ENCODE measurements at regions not wholly inside any gene's neighbourhood (a gene's known extent, or its start where the extent isn't known, plus 50 kb on each side); places are given as distances from the start of the nearest gene placed in this dataset.

DNA sequence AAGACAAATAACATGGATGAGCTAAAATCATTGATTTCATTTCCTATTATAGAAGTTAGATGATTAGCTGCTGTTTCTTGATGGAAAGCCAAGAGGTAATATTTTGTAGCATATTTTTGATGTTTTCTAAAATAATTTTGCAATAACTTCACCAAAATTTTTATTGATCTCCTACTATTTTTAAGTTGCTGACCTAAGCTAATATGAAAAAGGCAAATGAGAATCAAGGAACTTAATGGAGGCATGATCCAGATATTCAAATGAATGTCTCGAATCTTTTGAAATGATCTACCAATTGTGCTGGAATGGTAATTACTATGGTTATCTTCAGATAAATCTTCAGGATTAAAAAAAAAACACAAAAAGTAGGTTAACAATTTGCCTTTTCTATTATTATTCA is 1591.4 kb upstream of the PCDH7 start:
- TF ChIP-seq, protein P1, sequence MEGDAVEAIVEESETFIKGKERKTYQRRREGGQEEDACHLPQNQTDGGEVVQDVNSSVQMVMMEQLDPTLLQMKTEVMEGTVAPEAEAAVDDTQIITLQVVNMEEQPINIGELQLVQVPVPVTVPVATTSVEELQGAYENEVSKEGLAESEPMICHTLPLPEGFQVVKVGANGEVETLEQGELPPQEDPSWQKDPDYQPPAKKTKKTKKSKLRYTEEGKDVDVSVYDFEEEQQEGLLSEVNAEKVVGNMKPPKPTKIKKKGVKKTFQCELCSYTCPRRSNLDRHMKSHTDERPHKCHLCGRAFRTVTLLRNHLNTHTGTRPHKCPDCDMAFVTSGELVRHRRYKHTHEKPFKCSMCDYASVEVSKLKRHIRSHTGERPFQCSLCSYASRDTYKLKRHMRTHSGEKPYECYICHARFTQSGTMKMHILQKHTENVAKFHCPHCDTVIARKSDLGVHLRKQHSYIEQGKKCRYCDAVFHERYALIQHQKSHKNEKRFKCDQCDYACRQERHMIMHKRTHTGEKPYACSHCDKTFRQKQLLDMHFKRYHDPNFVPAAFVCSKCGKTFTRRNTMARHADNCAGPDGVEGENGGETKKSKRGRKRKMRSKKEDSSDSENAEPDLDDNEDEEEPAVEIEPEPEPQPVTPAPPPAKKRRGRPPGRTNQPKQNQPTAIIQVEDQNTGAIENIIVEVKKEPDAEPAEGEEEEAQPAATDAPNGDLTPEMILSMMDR (IDR thresholded peaks at IDR 0.05; ENCODE audit: extremely low read depth, low read depth, low read length) = no peak

DNA sequence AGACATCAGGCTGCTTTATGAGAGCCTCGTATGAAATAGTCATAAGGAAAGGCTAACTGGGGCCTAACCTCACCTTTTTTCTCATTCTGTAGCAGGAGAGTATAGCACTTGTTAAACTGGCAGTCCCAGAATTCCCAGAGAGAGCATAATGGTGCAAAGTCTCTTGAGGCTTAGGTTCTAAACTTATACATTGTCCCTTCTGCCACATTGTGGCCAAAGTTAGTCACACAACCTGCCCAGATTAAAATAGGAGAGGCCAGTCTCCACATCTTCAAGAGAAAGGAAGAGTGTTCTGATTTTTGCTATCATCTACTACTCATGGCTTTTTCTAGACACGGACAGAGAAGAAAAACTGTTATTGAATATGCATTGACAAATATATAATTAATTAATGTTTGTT is 1588.9 kb upstream of the PCDH7 start:
- Histone ChIP-seq H3K27me3 (ENCODE audit: insufficient read depth, low read length) (no peaks in the 10 kb centered on the region), H3K79me2 (ENCODE audit: insufficient read depth, low read length) (no peaks in the 10 kb centered on the region), H3K27ac (ENCODE audit: low read depth, low read length) (no peak overlapping the region), H3K4me2 (ENCODE audit: insufficient read depth, low read length) (no peak overlapping the region), H3K4me1 (ENCODE audit: insufficient read depth, low read length) (no peaks in the 10 kb centered on the region), H3K4me3 (ENCODE audit: insufficient read depth, low read length) (no peak overlapping the region), H4K20me1 (ENCODE audit: insufficient read depth, low read length) (no peaks in the 10 kb centered on the region), H3K36me3 (ENCODE audit: insufficient read depth, low read length) (no peaks in the 10 kb centered on the region), H3K9me3 (ENCODE audit: low read depth, low read length) (no peaks in the 10 kb centered on the region), H2AFZ (ENCODE audit: low read length) (no peak overlapping the region)
- TF ChIP-seq, protein P1 (IDR thresholded peaks at IDR 0.05; ENCODE audit: extremely low read depth, low read depth, low read length) = no peak
- DNase-seq (ENCODE audit: insufficient read length, low spot score, missing footprints) = no peak

More for the DNA sequence above, 1591.4 kb upstream of the PCDH7 start:
- Histone ChIP-seq H4K20me1 (ENCODE audit: insufficient read depth, low read length) (no peaks in the 10 kb centered on the region), H2AFZ (ENCODE audit: low read length) (no peak overlapping the region), H3K4me1 (ENCODE audit: insufficient read depth, low read length) (no peaks in the 10 kb centered on the region), H3K9me3 (ENCODE audit: low read depth, low read length) (no peaks in the 10 kb centered on the region), H3K79me2 (ENCODE audit: insufficient read depth, low read length) (no peaks in the 10 kb centered on the region), H3K4me3 (ENCODE audit: insufficient read depth, low read length) (no peak overlapping the region), H3K27ac (ENCODE audit: low read depth, low read length) (no peak overlapping the region), H3K36me3 (ENCODE audit: insufficient read depth, low read length) (no peaks in the 10 kb centered on the region), H3K4me2 (ENCODE audit: insufficient read depth, low read length) (no peak overlapping the region), H3K27me3 (ENCODE audit: insufficient read depth, low read length) (no peaks in the 10 kb centered on the region)
- DNase-seq (ENCODE audit: insufficient read length, low spot score, missing footprints) = no peak

DNA sequence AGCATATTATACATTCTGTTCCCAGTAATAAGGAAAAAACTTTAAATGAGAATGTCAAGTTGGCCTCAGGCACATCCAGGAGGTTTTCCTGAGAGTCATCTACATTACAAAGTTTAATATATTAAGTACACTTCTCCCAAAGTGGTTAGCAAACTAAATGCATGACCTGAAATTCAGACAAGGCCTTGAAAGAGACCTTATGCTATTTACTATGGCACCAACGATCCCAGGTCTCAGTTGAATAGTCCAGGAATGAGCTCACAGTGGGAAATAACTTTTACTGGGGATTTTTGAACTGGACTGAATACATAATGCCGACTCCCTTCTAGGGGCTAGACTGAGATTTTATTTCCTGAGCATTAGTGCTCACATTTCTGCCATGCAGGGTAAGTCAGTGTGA is 1577.5 kb upstream of the PCDH7 start:
- Histone ChIP-seq H2AFZ (ENCODE audit: low read length) (no peak overlapping the region), H4K20me1 (ENCODE audit: insufficient read depth, low read length) (no peaks in the 10 kb centered on the region), H3K27me3 (ENCODE audit: insufficient read depth, low read length) (no peaks in the 10 kb centered on the region), H3K4me1 (ENCODE audit: insufficient read depth, low read length) (no peaks in the 10 kb centered on the region), H3K36me3 (ENCODE audit: insufficient read depth, low read length) (no peaks in the 10 kb centered on the region), H3K4me2 (ENCODE audit: insufficient read depth, low read length) (no peak overlapping the region), H3K79me2 (ENCODE audit: insufficient read depth, low read length) (no peaks in the 10 kb centered on the region), H3K9me3 (ENCODE audit: low read depth, low read length) (no peaks in the 10 kb centered on the region), H3K4me3 (ENCODE audit: insufficient read depth, low read length) (no peak overlapping the region), H3K27ac (ENCODE audit: low read depth, low read length) (no peak overlapping the region)
- no peak for DNase-seq (ENCODE audit: insufficient read length, low spot score, missing footprints)
- TF ChIP-seq, protein P1 (IDR thresholded peaks at IDR 0.05; ENCODE audit: extremely low read depth, low read depth, low read length) = no peak

DNA sequence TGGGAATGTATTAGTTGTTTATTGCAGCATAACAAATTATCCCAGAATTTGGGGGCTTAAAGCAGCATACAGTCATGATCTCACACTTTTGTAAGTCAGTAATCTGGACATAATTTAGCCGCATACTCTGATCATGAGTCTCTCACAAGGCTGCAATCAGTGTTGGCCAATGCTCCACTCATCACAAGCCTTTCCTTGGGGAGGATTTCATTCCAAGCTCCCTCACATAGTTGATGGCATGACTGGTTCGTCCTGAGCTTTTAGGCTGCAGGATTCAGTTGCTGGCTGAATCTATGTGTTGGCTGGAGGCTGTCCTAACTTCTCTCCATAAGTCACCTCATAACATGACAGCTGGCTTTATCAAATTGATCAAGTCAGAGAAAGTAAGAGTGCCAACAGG is 1568.6 kb upstream of the PCDH7 start:
- Histone ChIP-seq H3K4me2 (ENCODE audit: insufficient read depth, low read length) (no peak overlapping the region), H3K27me3 (ENCODE audit: insufficient read depth, low read length) (no peaks in the 10 kb centered on the region), H3K36me3 (ENCODE audit: insufficient read depth, low read length) (no peaks in the 10 kb centered on the region), H2AFZ (ENCODE audit: low read length) (no peak overlapping the region), H3K4me3 (ENCODE audit: insufficient read depth, low read length) (no peak overlapping the region), H3K79me2 (ENCODE audit: insufficient read depth, low read length) (no peaks in the 10 kb centered on the region), H3K27ac (ENCODE audit: low read depth, low read length) (no peak overlapping the region), H4K20me1 (ENCODE audit: insufficient read depth, low read length) (no peaks in the 10 kb centered on the region), H3K9me3 (ENCODE audit: low read depth, low read length) (no peaks in the 10 kb centered on the region), H3K4me1 (ENCODE audit: insufficient read depth, low read length) (no peaks in the 10 kb centered on the region)
- DNase-seq (ENCODE audit: insufficient read length, low spot score, missing footprints) = no peak
- TF ChIP-seq, protein P1 (IDR thresholded peaks at IDR 0.05; ENCODE audit: extremely low read depth, low read depth, low read length) = no peak
